ENCODE measurements at regions not wholly inside any gene's neighbourhood (a gene's known extent, or its start where the extent isn't known, plus 50 kb on each side); places are given as distances from the start of the nearest gene placed in this dataset.

GRCh38 chr13:40186041-40186440, 480.4 kb downstream of the FOXO1 start:
- DNase-seq (no peak), ATAC-seq (no peak)
- intact Hi-C loops (cut with DNase I): no loop called here

GRCh38 chr13:40186626-40187323, 479.7 kb downstream of the FOXO1 start:
- DNase-seq: no peak
- intact Hi-C loops (cut with DNase I): no loop called here
- no peak for ATAC-seq

DNA sequence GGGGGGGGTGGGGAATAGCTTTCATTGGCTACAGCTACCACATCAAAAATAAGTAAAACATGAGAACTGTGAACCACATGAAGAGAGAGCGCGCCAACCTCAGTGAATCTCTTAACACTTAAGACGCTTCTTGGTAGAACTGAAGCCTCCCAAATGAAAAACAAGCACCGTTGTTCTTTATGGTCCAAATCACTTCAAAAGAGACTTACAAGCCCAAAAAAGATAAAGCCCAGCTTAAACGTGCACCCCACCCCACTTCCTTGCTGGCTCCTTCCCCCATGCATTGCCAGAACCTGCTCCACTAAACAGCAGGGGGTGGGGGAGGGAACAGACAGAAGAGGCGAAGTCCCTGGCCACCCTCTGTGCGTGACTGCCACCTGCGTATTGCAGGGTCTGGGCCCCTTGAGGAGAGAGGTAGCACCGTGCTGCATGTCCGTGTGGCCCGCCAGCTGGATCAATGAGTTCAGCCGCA, 479.1 kb downstream of the FOXO1 start:
- ATAC-seq (no peak), DNase-seq (no peak)
- intact Hi-C loops (cut with DNase I): no loop called here

GRCh38 chr13:40187841-40188591, 478.4 kb downstream of the FOXO1 start:
- intact Hi-C loops (cut with DNase I): no loop called here
- no peak for DNase-seq
- no peak for ATAC-seq

- no peak for DNase-seq
- intact Hi-C loops (cut with DNase I): no loop called here
- ATAC-seq: no peak
Measured at GRCh38 chr13:40189426-40189825, 477.0 kb downstream of the FOXO1 start.

- intact Hi-C loops (cut with DNase I): loop anchor here in 1 of 2 donors (5.0 kb wide), 1 partner anchor 122 kb away; no protein-coding TSS in a partner anchor
- DNase-seq: peak; percentile 31
- ATAC-seq: peak in 1 of 2 donors; percentile 43
Measured at GRCh38 chr13:40189898-40190630, 476.4 kb downstream of the FOXO1 start.

DNA sequence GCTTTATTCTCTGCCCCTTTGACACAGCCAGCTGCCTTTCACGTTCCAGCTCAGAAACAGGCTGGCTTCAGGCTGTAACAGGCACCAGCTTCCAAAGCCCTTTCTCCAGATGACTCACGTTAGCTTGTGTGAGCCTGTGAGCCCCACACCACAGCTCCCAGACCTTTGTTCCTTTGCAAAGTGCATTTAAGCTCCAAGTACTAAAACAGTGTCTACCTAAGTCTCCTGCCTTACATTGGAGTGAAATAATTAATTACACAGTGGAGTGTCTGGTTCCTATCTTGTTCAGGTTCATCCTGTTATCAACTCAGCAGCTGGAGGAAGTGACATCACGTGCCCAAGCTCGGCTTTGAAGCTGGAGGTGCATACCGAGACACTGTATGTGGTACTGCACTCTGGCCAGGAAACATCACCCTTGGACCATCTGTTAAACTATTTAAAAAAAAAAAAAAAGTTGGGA, 475.8 kb downstream of the FOXO1 start:
- intact Hi-C loops (cut with DNase I): loop anchor here in 1 of 2 donors (5.0 kb wide), 1 partner anchor 122 kb away; no protein-coding TSS in a partner anchor
- DNase-seq (peak; percentile 53), ATAC-seq (peak in 1 of 2 donors; percentile 80)

DNA sequence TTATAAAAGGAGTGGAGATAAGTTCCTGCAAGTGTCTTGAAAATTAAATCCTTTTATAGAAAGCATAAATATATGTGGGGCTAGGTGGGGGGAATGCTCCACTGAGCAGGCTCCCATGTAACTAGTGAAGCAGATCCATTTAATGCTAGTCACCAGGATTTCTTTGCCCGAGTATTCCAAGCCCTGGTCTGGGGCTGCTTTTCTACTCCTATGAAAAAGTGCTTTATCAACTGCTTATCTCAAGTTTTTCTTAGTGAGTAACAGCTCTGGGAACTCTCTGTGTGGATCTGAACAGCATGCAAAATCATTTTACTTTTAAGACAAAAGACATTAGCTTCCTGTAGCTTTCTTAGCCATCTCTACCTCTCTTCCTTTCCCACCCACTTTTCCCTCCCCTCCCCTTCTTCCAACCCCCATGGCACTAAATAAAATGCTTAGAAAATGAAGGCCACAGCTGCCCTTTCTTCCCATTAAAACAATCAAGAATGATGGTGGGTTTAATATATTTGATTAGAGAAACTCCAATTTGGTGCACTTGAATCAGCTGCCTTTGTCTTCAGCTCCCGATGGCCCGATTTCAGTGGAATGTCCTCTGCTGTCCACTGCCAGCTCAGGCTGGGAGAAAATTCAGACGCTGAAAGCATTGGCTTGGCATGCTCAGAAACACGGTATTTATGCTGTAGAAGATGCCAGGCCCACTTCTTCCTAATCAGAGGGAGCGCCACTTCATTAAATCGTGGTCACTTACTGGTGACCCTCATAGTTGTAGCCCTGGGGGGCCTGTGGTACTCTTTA, 475.1 kb downstream of the FOXO1 start:
- no peak for DNase-seq
- intact Hi-C loops (cut with DNase I): loop anchor here in 1 of 2 donors (5.0 kb wide), 1 partner anchor 121 kb away; no protein-coding TSS in a partner anchor
- ATAC-seq: peak; percentile 22 to 47

- DNase-seq (peak; percentile 20), ATAC-seq (peak in 1 of 2 donors; percentile 12)
- intact Hi-C loops (cut with DNase I): loop anchor here in 1 of 2 donors (5.0 kb wide), 1 partner anchor 120 kb away; no protein-coding TSS in a partner anchor
Measured at GRCh38 chr13:40192452-40192851, 474.0 kb downstream of the FOXO1 start.

GRCh38 chr13:40192858-40193257, 473.6 kb downstream of the FOXO1 start:
- DNase-seq: peak; percentile 29
- ATAC-seq: no peak
- intact Hi-C loops (cut with DNase I): loop anchor here in 1 of 2 donors (5.0 kb wide), 1 partner anchor 119 kb away; no protein-coding TSS in a partner anchor

DNA sequence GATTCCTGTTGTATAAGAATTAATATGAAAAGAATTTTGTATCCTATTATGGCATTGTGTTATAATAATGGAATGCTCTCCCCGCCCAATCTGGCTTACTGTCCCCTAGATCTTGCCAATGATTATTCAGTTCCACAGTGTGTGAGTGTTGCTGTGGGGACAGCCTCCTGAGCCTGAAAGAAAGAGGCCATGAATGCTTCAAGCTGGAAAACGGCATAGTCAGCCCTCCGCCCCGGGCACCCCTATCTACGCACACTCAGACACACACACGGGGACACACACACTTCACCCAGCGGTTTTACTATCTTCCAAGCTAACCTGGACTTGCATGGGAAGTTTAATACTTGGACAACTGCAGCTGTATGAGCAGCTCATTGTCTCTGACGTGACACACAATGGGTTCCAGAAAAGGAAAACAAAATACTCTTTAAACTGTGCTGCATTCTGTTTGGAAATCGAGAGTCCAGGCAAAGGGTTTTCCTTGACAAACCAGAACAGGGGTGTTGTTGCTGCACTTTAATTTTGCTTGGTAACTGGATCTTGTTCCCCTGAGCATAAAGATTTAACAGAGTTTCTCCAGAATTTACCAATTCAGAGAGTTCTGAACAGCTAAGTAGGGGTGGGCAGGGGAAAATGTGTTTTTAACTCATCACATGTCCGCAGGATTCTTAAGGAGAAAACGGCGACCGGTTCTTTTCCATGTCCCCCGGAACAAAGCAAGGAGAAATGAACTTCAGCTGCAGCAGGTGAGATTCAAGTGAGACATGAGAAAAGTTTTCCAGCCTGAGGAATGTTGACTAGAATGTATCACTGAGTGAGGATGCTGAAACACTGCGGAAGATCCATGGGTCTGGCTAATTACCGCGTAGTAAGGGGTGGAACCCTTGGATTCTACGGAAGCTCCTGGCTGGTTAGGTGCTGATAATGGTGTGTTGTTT, 472.9 kb downstream of the FOXO1 start:
- intact Hi-C loops (cut with DNase I): loop anchor here in 1 of 2 donors (5.0 kb wide), 1 partner anchor 119 kb away; no protein-coding TSS in a partner anchor
- peak; percentile 50 to 58 for ATAC-seq
- DNase-seq: peak; percentile 28

- DNase-seq (peak; percentile 67), ATAC-seq (peak in 1 of 2 donors; percentile 32)
- intact Hi-C loops (cut with DNase I): loop anchor here in 1 of 2 donors (5.0 kb wide), 1 partner anchor 118 kb away; no protein-coding TSS in a partner anchor
Measured at GRCh38 chr13:40194224-40194806, 472.1 kb downstream of the FOXO1 start.

GRCh38 chr13:40197049-40197448, 469.4 kb downstream of the FOXO1 start:
- DNase-seq: no peak
- ATAC-seq: no peak
- intact Hi-C loops (cut with DNase I): no loop called here

DNA sequence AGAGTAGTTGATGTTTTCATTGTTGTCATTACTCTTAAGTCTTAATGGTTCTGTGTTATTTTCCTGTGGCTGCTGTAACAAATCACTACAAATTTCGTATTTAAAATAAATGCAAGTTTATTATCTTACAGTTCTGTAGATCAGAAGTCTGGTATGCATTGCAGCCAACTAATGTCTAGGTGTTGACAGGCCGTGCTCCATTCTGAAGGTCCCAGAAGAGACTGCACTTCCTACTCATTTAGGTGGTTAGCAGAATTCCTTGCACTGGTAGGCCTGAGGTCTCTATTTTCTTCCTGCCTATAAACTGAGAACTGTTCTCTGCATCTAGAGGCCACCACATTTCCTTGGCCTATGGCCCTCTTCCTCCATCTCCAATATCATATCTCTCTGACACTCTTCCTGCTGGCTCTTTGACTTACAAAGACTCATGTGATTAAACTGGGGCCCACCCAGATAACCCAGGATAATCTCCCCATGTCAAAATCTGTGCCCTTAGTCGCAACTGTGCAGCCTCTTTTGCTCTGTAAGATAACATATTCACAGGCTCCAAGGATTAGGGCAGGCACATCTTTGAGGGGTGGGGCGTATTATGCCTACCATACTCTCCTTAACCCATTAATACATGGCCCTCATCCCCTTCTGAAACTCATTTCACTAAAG, 468.4 kb downstream of the FOXO1 start:
- no peak for ATAC-seq
- intact Hi-C loops (cut with DNase I): no loop called here
- DNase-seq: no peak

GRCh38 chr13:40200273-40200978, 466.0 kb downstream of the FOXO1 start:
- ATAC-seq: no peak
- intact Hi-C loops (cut with DNase I): no loop called here
- no peak for DNase-seq

DNA sequence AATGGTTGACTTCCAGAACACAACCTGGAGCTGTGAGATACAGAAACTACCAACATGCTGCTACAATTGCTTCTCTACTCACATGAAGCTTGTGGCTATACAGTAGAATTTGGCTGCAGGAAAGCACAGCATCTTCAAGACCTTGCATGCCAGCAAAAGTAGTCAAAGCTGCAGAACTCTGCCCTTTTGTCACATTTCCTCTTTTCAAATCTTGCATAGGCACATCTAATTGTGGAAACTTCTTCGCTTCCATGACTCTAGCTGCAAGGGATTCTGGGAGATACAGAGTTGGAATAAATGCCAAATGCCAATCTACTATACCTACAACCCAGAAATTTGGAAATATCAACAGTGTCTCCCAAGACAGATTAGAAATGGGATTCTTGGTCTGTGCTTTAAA, 462.2 kb downstream of the FOXO1 start:
- ATAC-seq: no peak
- DNase-seq: no peak
- intact Hi-C loops (cut with DNase I): no loop called here

All from left cardiac atrium (tissue), 4 donors.